ENCODE measurements at regions not wholly inside any gene's neighbourhood (a gene's known extent, or its start where the extent isn't known, plus 50 kb on each side); places are given as distances from the start of the nearest gene placed in this dataset.
A peak's percentile ranks its signal among the peaks of the same experiment; 100 is the strongest.

GRCh38 chr9:73042155-73042554 lies 89.3 kb upstream of the ALDH1A1 start:
- no peaks in the 10 kb centered on the region for H3K9me3 ChIP-seq
- H3K36me3 ChIP-seq = no peaks in the 10 kb centered on the region
- intact Hi-C loops (cut with DNase I) = no loop called here
- no peaks in the 10 kb centered on the region for H3K27me3 ChIP-seq
- TF ChIP-seq CTCF (IDR thresholded peaks at IDR 0.05) = no peak
- DNase-seq (ENCODE audit: low spot score in 2 of 2) = no peak
- H3K4me3 ChIP-seq = no peak overlapping the region
- H3K4me1 ChIP-seq = peaks cover 0 to 19% of the 10 kb centered on the region in 2 donors
- H3K27ac ChIP-seq = no peak overlapping the region

- intact Hi-C loops (cut with DNase I) = loop anchor here (5.0 kb wide), 1 partner anchor 143 kb away; no protein-coding TSS in a partner anchor
- Histone ChIP-seq H3K36me3 (no peaks in the 10 kb centered on the region), H3K27ac (peak overlapping the region; percentile 74 to 87), H3K27me3 (no peaks in the 10 kb centered on the region), H3K4me1 (peaks cover 0 to 24% of the 10 kb centered on the region in 2 donors), H3K4me3 (peak overlapping the region in 1 of 2 donors; percentile 15), H3K9me3 (no peaks in the 10 kb centered on the region)
- peak in 1 of 2 donors; percentile 82 for DNase-seq (ENCODE audit: low spot score in 2 of 2)
- no peak for TF ChIP-seq CTCF (IDR thresholded peaks at IDR 0.05)
These were observed 86.7 kb upstream of the ALDH1A1 start for GRCh38 chr9:73039271-73040263.

GRCh38 chr9:73038613-73039012 lies 85.8 kb upstream of the ALDH1A1 start:
- Histone ChIP-seq H3K27me3 (no peaks in the 10 kb centered on the region), H3K9me3 (no peaks in the 10 kb centered on the region), H3K4me3 (peak overlapping the region in 1 of 2 donors; percentile 15), H3K36me3 (no peaks in the 10 kb centered on the region), H3K4me1 (peaks cover 0 to 24% of the 10 kb centered on the region in 2 donors), H3K27ac (peak overlapping the region; percentile 74 to 87)
- TF ChIP-seq CTCF (IDR thresholded peaks at IDR 0.05) = no peak
- peak; percentile 10 to 73 for DNase-seq (ENCODE audit: low spot score in 2 of 2)
- intact Hi-C loops (cut with DNase I) = loop anchor here (5.0 kb wide), 1 partner anchor 144 kb away; no protein-coding TSS in a partner anchor

GRCh38 chr9:73038089-73038509 lies 85.2 kb upstream of the ALDH1A1 start:
- Histone ChIP-seq H3K4me3 (peak overlapping the region in 1 of 2 donors; percentile 15), H3K27me3 (no peaks in the 10 kb centered on the region), H3K9me3 (no peaks in the 10 kb centered on the region), H3K36me3 (no peaks in the 10 kb centered on the region), H3K27ac (peak overlapping the region; percentile 74 to 87), H3K4me1 (peaks cover 0 to 24% of the 10 kb centered on the region in 2 donors)
- DNase-seq (ENCODE audit: low spot score in 2 of 2) = no peak
- TF ChIP-seq CTCF (IDR thresholded peaks at IDR 0.05) = no peak
- intact Hi-C loops (cut with DNase I) = loop anchor here (5.0 kb wide), 1 partner anchor 144 kb away; no protein-coding TSS in a partner anchor

GRCh38 chr9:73037613-73038012 lies 84.8 kb upstream of the ALDH1A1 start:
- no peak for DNase-seq (ENCODE audit: low spot score in 2 of 2)
- Histone ChIP-seq H3K4me3 (no peak overlapping the region), H3K4me1 (peaks cover 0 to 24% of the 10 kb centered on the region in 2 donors), H3K27me3 (no peaks in the 10 kb centered on the region), H3K9me3 (no peaks in the 10 kb centered on the region), H3K27ac (peak overlapping the region; percentile 74 to 87), H3K36me3 (no peaks in the 10 kb centered on the region)
- intact Hi-C loops (cut with DNase I) = loop anchor here (5.0 kb wide), 1 partner anchor 145 kb away; no protein-coding TSS in a partner anchor
- TF ChIP-seq CTCF (IDR thresholded peaks at IDR 0.05) = no peak

All from ascending aorta (tissue), 2 donors.